GM12864 (cell line): ENCODE measurements at regions not wholly inside any gene's neighbourhood (a gene's known extent, or its start where the extent isn't known, plus 50 kb on each side); places are given as distances from the start of the nearest gene placed in this dataset.
"Not testable (repeated sequence)": the region's sequence is repeated elsewhere in the genome, so short reads cannot be mapped to it uniquely, and the experiment has no call there.

Experiments used
- DNase-seq: peaks from one replicate; pipeline ENCODE4 v3.0.0-alpha.2; 2011; ENCODE audit warnings: low read depth
- H3K4me3 ChIP-seq: 2 replicates; pipeline ENCODE4 v1.5.1; 2011; ENCODE audit warnings: mild to moderate bottlenecking, low read depth, low read length, control low read depth
- TF ChIP-seq, protein P1 (sequence below): IDR thresholded peaks from 2 replicates; pipeline ENCODE4 v1.5.1; 2011; ENCODE audit warnings: low read depth, mild to moderate bottlenecking, moderate library complexity, low read length, control low read depth, inconsistent platforms; ENCODE audit errors: missing control alignments

DNA sequence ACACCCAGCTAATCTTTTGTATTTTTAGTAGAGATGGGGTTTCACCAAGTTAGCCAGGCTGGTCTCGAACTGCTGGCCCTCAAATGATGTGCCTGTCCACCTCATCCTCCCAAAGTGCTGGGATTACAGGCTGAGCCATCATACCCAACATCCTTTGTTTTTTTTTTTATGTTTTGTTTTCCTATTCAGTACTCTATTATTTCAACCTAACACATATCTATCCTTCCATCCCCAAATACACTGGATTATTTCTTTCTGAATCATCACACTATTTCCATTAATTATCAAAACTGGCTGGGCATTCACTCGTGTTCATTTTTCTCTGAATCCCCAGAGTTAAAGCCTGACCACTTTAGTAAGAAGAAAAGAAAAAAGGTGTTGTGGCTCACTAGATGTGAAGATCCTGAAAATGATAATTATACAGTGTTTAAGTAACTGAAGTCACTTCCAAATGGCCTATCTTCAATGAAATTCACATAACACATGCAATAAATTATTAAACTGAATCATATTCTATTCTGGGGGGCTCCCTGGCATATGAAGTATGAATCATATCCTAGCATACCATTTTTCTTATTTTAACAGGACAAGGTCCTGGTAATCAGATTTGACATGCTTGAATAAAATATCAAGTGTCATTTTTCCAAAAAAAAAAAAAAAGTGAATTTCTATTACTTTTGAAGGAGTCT, 1754.2 kb downstream of the BRINP3 start:
- no peak for DNase-seq
- TF ChIP-seq, protein P1, sequence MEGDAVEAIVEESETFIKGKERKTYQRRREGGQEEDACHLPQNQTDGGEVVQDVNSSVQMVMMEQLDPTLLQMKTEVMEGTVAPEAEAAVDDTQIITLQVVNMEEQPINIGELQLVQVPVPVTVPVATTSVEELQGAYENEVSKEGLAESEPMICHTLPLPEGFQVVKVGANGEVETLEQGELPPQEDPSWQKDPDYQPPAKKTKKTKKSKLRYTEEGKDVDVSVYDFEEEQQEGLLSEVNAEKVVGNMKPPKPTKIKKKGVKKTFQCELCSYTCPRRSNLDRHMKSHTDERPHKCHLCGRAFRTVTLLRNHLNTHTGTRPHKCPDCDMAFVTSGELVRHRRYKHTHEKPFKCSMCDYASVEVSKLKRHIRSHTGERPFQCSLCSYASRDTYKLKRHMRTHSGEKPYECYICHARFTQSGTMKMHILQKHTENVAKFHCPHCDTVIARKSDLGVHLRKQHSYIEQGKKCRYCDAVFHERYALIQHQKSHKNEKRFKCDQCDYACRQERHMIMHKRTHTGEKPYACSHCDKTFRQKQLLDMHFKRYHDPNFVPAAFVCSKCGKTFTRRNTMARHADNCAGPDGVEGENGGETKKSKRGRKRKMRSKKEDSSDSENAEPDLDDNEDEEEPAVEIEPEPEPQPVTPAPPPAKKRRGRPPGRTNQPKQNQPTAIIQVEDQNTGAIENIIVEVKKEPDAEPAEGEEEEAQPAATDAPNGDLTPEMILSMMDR, result no peak
- no peak overlapping the region for H3K4me3 ChIP-seq

DNA sequence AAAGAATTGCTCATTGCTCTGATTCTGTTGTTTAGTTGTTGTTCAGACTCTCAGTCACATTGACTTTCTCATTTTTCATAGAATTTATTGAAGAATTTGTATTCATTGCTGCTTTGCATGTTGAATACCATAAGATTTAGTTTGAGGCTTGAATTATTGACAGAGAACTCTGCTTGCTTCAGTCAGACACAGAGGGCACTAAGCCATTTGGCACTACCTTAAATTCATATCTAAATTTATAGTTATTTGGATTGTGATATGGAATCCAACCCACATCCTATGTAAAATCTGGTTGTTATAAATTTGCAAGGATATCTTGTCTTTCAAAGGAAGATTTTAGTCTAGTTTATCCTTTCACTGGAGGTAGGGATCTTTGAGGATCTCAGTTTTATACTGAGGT, 1748.6 kb downstream of the BRINP3 start:
- no peak for DNase-seq
- TF ChIP-seq, protein P1, result no peak
- no peak overlapping the region for H3K4me3 ChIP-seq

DNA sequence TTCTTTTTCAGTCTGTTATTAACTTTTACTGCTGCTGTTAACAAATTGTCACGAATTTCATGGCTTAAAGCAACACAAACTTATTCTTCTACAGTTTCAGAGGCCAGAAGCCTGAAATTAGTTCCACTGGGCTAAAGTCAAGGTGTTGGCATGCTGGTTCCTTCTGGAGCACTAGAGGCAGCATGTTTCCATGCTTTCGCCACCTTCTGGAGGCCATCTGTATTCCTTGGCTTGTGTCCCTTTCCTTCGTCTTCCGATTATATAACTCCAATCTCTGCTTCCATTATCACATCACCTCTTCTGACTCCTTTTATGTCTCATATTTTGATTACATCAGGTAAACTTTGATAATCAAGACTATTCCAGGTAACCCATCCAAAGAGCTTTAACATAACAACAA, 1742.1 kb downstream of the BRINP3 start:
- TF ChIP-seq, protein P1, result no peak
- no peak for DNase-seq
- no peak overlapping the region for H3K4me3 ChIP-seq

DNA sequence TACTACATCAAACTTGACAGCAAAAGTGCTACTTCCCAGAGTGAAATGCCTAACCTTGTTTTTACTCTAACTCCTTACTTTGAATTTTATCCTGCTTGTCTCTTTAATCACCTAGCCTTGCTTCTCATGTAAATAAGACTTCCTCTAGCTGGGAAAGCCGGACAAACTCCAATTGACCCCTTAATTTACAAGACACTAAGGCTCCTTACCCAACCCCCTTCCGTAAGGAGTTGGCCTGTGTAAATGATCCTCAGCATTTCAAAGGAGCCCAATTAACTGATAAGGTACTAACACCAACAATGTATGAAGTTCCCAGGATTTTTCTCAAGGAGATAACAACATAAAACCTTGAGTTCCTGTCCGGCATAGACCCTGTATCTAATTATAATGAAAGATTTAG, 1728.4 kb downstream of the BRINP3 start:
- DNase-seq, H3K4me3 ChIP-seq: not testable (repeated sequence)

DNA sequence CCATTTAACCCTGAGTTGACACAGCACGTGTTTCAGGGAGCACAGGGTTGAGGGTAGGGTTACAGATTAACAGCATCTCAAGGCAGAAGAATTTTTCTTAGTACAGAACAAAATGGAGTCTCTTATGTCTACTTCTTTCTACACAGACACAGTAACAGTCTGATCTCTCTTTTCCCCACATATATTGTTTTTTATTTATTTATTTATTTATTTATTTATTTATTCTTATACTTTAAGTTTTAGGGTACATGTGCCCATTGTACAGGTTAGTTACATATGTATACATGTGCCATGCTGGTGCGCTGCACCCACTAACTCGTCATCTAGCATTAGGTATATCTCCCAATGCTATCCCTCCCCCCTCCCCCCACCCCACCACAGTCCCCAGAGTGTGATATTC, 1725.6 kb downstream of the BRINP3 start:
- not testable (repeated sequence) for DNase-seq

DNA sequence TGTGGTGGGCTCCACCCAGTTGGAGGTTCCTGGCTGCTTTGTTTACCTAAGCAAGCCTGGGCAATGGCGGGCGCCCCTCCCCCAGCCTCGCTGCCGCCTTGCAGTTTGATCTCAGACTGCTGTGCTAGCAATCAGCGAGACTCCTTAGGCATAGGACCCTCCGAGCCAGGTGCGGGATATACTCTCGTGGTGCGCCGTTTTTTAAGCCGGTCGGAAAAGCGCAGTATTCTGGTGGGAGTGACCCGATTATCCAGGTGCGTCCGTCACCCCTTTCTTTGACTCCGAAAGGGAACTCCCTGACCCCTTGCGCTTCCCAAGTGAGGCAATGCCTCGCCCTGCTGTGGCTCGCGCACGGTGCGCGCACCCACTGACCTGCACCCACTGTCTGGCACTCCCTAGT, 1719.9 kb downstream of the BRINP3 start:
- DNase-seq, H3K4me3 ChIP-seq: not testable (repeated sequence)

More for the DNA sequence above, 1725.6 kb downstream of the BRINP3 start:
- H3K4me3 ChIP-seq, result not testable (repeated sequence)

DNA sequence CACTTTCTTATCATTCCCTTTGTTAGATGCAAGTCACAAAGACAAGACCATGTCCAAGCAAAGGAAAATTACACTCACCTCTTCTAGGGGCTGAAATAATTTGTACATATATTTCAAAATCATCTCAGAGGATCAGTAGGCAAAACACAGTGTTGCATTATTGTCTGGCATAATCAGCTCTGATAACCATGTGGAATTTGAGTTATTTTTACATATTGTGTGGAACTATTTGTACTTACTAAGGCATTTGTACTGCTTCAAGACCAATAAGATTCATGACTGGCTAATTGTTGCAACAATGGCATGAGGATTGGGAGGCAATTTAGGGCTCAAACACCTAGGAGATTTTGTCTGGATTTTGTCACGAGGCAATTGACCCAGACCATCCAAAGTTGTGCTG, 1716.4 kb downstream of the BRINP3 start:
- no peak overlapping the region for H3K4me3 ChIP-seq
- TF ChIP-seq, protein P1, result no peak
- no peak for DNase-seq

DNA sequence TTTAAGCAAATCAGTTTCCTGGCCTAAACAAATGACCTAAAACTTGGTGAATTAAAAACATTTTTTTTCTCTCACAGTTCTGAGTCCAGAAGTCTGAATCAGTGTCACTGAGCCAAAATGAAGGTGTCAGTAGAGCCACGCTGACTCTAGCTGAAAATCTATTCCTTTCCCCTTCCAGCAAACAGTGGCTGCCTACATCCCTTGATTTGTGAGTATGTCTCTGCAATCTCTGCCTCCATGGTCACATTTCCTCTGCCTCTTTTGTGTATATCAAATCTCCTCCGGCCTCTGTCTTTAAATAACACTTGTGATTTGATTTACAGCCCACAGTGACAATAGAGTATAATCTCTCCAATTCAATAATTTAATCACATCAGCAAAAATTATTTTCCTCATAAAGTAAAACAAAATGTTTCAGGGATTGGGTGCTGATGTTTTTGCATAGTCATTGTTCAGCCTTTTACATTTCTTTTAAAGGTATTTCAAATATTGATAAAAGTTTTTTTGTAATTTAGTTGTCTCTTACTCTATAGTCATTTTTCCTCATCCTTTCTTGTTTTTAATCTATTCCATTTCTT, 1715.4 kb downstream of the BRINP3 start:
- H3K4me3 ChIP-seq, result no peak overlapping the region
- TF ChIP-seq, protein P1, result no peak
- DNase-seq, result no peak

DNA sequence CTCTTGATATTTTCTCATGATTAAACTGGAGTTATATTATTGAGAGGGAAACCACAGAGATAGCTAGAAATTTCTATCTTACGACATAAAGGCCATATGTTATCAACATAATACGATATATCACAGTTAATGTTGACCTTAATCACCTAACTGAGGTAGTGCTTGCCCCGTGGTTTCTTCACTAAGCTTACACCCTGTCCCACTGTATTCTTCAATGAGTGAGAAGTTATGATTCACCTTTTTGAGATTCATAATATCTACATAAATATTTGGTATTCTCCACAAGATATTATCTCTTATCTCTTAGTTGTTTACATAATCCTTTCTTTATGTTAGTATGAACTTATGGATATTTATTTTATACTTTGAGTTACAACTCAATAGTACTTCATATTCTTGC, 1714.1 kb downstream of the BRINP3 start:
- H3K4me3 ChIP-seq, result no peak overlapping the region
- TF ChIP-seq, protein P1, result no peak
- DNase-seq, result no peak
